ENCODE measurements at regions not wholly inside any gene's neighbourhood (a gene's known extent, or its start where the extent isn't known, plus 50 kb on each side); places are given as distances from the start of the nearest gene placed in this dataset.
A peak's percentile ranks its signal among the peaks of the same experiment; 100 is the strongest.

DNA sequence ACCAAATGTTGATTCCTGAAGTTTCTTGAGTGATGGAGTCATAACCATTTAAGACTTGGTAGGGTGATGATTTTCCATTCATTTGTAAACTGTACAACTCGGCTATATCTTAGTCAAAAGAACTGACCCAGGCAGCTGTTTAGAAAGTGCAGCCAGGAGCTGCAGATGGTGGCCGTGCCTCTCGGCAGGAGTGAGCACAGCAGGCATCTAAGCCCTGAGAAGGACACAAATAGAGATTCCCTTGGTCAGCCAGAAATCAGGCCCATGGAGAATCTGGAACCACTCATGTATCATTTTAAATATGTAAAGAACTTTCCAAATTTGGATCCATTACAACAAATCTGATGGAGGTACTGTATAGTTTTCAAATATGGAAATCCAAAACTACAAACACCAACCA, 177.0 kb upstream of the AKR1E2 start:
- TF ChIP-seq, protein P1, sequence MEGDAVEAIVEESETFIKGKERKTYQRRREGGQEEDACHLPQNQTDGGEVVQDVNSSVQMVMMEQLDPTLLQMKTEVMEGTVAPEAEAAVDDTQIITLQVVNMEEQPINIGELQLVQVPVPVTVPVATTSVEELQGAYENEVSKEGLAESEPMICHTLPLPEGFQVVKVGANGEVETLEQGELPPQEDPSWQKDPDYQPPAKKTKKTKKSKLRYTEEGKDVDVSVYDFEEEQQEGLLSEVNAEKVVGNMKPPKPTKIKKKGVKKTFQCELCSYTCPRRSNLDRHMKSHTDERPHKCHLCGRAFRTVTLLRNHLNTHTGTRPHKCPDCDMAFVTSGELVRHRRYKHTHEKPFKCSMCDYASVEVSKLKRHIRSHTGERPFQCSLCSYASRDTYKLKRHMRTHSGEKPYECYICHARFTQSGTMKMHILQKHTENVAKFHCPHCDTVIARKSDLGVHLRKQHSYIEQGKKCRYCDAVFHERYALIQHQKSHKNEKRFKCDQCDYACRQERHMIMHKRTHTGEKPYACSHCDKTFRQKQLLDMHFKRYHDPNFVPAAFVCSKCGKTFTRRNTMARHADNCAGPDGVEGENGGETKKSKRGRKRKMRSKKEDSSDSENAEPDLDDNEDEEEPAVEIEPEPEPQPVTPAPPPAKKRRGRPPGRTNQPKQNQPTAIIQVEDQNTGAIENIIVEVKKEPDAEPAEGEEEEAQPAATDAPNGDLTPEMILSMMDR (IDR thresholded peaks at IDR 0.05; ENCODE audit: insufficient read depth, low read length) = no peak
- DNase-seq (ENCODE audit: low read depth) = no peak
- no peak overlapping the region for H3K4me3 ChIP-seq (ENCODE audit: low read depth, low read length)

DNA sequence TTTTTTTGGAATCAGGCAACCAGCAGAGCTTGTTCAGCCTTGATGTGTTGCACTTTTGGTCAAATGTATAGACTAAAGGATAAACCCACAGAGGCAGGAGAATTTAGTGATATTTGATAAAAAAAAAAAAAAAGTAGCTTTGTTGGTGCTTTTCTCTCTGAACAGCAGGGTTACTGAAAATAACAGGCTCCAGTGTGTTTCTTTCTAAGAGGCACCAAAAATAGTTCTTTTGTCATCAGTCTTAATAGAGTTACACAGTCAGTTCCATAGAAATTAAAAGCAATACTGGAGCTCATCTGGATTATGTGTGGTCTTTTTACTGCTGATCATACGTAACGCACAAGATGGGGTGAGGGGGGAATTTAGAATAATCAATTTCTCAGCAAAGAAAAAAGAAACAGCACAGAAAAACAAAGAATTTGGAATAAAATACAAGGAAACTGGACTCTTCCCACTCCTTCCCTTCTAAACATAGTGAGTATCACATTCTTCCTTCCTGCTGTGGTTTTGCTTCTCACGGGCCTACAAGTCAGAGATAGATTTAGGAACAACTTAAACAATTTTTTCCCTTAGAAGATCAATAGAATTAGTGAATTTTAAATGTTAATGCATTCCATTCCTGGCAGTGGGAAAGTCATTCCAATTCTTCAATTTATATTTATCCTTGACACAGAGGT, 178.8 kb upstream of the AKR1E2 start:
- TF ChIP-seq, protein P1 (IDR thresholded peaks at IDR 0.05; ENCODE audit: insufficient read depth, low read length) = no peak
- no peak overlapping the region for H3K4me3 ChIP-seq (ENCODE audit: low read depth, low read length)
- no peak for DNase-seq (ENCODE audit: low read depth)

DNA sequence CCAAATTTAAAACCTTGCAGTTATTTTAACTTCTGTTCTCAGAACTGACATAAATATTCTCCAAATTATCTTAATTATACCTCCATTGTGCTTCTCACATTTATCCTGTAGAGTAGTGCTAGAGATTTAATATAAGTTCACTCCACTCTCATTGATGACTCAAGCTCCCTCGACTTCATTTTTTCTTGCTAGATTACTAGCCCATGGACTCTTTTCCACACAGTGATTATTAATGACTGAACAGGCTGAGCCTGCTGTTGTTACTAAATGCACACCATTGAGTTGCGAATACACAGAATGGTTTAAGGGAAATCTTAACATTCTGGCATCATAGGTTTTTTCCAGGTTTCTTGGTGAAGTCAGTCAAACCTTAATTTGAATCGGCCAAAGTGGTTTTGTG, 179.5 kb upstream of the AKR1E2 start:
- no peak for DNase-seq (ENCODE audit: low read depth)
- TF ChIP-seq, protein P1 (IDR thresholded peaks at IDR 0.05; ENCODE audit: insufficient read depth, low read length) = no peak
- no peak overlapping the region for H3K4me3 ChIP-seq (ENCODE audit: low read depth, low read length)

DNA sequence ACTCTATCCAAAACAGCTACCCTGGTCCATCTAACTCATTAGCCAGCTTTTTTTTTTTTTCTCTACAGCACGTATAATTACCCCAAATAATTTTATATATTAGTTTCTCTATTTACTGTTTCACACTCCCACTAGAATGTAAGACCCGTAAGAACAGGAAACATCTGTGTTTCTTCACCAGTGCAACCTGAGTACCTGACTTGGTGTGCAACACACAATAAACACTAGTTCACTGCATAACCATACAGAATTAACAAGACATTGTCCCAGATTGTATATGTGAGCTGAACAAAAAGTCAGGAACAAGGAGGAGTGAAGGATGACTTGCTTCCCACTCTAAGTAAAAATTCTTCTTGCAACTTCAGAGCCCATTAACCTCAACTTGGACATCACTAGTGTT, 180.2 kb upstream of the AKR1E2 start:
- TF ChIP-seq, protein P1 (IDR thresholded peaks at IDR 0.05; ENCODE audit: insufficient read depth, low read length) = no peak
- H3K4me3 ChIP-seq (ENCODE audit: low read depth, low read length) = no peak overlapping the region

DNA sequence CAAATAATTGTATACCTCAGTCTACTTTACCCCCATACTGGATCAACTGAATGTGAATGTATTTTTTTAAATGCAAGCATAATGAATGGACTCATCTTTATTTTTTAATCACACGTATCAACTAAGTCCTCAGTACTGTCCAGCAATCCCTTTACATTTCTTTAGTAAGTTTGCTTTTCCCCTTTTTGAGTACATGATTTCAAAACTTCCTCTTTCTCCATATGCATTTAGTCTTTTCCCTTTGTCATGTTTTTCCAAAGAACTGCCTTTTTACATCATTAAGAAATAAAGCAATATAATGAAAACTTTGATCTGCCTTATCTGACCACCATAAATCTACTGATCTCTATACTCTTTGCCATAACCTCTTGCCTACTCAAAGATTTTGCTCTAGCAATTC, 182.5 kb upstream of the AKR1E2 start:
- H3K4me3 ChIP-seq (ENCODE audit: low read depth, low read length) = no peak overlapping the region
- no peak for DNase-seq (ENCODE audit: low read depth)
- TF ChIP-seq, protein P1 (IDR thresholded peaks at IDR 0.05; ENCODE audit: insufficient read depth, low read length) = no peak

More for the DNA sequence above, 180.2 kb upstream of the AKR1E2 start:
- DNase-seq (ENCODE audit: low read depth) = no peak

DNA sequence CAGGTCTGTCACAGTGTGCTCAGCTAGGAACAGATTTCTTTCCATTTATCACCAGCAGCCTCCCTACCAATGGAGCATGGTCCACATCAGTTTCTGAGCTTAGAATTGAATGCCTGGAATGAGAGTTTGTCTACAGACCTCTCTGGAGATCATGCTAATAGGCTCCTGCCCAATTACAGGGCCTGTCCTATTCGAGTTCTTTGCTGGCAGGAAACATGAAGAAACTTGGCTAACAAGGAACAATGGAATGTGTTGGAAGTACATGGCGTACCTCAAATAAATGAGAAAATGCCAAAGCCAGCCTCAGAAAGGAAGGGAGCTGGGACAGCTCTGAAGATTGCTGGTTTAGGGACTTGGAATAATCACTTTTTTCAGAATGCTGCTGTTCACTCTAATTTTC, 186.0 kb upstream of the AKR1E2 start:
- DNase-seq (ENCODE audit: low read depth) = peak; percentile 72

More for the DNA sequence above, 186.0 kb upstream of the AKR1E2 start:
- TF ChIP-seq, protein P1 (IDR thresholded peaks at IDR 0.05; ENCODE audit: insufficient read depth, low read length) = no peak
- no peak overlapping the region for H3K4me3 ChIP-seq (ENCODE audit: low read depth, low read length)

Data from fibroblast of the aortic adventitia (primary cell).